ENCODE measurements at regions not wholly inside any gene's neighbourhood (a gene's known extent, or its start where the extent isn't known, plus 50 kb on each side); places are given as distances from the start of the nearest gene placed in this dataset.
"Not testable (repeated sequence)": the region's sequence is repeated elsewhere in the genome, so short reads cannot be mapped to it uniquely, and the experiment has no call there.

- H3K9me3 ChIP-seq (ENCODE audit: control insufficient read depth, insufficient read depth, low read length): no peaks in the 10 kb centered on the region
- H3K36me3 ChIP-seq (ENCODE audit: control insufficient read depth, insufficient read depth, low read length): no peaks in the 10 kb centered on the region
- H3K4me1 ChIP-seq (ENCODE audit: control insufficient read depth, insufficient read depth, low read length): no peaks in the 10 kb centered on the region
- H3K4me3 ChIP-seq (ENCODE audit: low read depth, low read length): no peak overlapping the region
- no peaks in the 10 kb centered on the region for H3K27me3 ChIP-seq (ENCODE audit: control insufficient read depth, insufficient read depth, low read length)
- H3K9ac ChIP-seq (ENCODE audit: low read depth, low read length): no peak overlapping the region
- H3K27ac ChIP-seq (ENCODE audit: low read depth, low read length): no peak overlapping the region
Observed at GRCh38 chr6:109875973-109876372, 102.1 kb upstream of the GPR6 start.

- Histone ChIP-seq H3K27me3 (ENCODE audit: control insufficient read depth, insufficient read depth, low read length) (no peaks in the 10 kb centered on the region), H3K9ac (ENCODE audit: low read depth, low read length) (no peak overlapping the region), H3K9me3 (ENCODE audit: control insufficient read depth, insufficient read depth, low read length) (peaks cover 4% of the 10 kb centered on the region; the same call in 1 of the 2 replicates), H3K36me3 (ENCODE audit: control insufficient read depth, insufficient read depth, low read length) (no peaks in the 10 kb centered on the region), H3K4me3 (ENCODE audit: low read depth, low read length) (no peak overlapping the region), H3K4me1 (ENCODE audit: control insufficient read depth, insufficient read depth, low read length) (no peaks in the 10 kb centered on the region), H3K27ac (ENCODE audit: low read depth, low read length) (no peak overlapping the region)
Observed at GRCh38 chr6:109877028-109878004, 100.8 kb upstream of the GPR6 start.

GRCh38 chr6:109878005-109878690 lies 100.0 kb upstream of the GPR6 start:
- not testable (repeated sequence) for H3K27me3 ChIP-seq (ENCODE audit: control insufficient read depth, insufficient read depth, low read length); H3K9ac ChIP-seq (ENCODE audit: low read depth, low read length); H3K36me3 ChIP-seq (ENCODE audit: control insufficient read depth, insufficient read depth, low read length); H3K4me3 ChIP-seq (ENCODE audit: low read depth, low read length); H3K27ac ChIP-seq (ENCODE audit: low read depth, low read length); H3K9me3 ChIP-seq (ENCODE audit: control insufficient read depth, insufficient read depth, low read length); H3K4me1 ChIP-seq (ENCODE audit: control insufficient read depth, insufficient read depth, low read length)

GRCh38 chr6:109879081-109879480 lies 99.0 kb upstream of the GPR6 start:
- H3K9ac ChIP-seq (ENCODE audit: low read depth, low read length): not testable (repeated sequence)

GRCh38 chr6:109879521-109879920 lies 98.6 kb upstream of the GPR6 start:
- no peak overlapping the region for H3K4me3 ChIP-seq (ENCODE audit: low read depth, low read length)
- H3K36me3 ChIP-seq (ENCODE audit: control insufficient read depth, insufficient read depth, low read length): no peaks in the 10 kb centered on the region
- H3K27ac ChIP-seq (ENCODE audit: low read depth, low read length): no peak overlapping the region
- H3K27me3 ChIP-seq (ENCODE audit: control insufficient read depth, insufficient read depth, low read length): no peaks in the 10 kb centered on the region
- peaks cover 4% of the 10 kb centered on the region; the same call in 1 of the 2 replicates for H3K9me3 ChIP-seq (ENCODE audit: control insufficient read depth, insufficient read depth, low read length)
- H3K9ac ChIP-seq (ENCODE audit: low read depth, low read length): no peak overlapping the region
- H3K4me1 ChIP-seq (ENCODE audit: control insufficient read depth, insufficient read depth, low read length): no peaks in the 10 kb centered on the region

More at GRCh38 chr6:109879081-109879480, 99.0 kb upstream of the GPR6 start:
- not testable (repeated sequence) for H3K27ac ChIP-seq (ENCODE audit: low read depth, low read length); H3K9me3 ChIP-seq (ENCODE audit: control insufficient read depth, insufficient read depth, low read length); H3K27me3 ChIP-seq (ENCODE audit: control insufficient read depth, insufficient read depth, low read length); H3K36me3 ChIP-seq (ENCODE audit: control insufficient read depth, insufficient read depth, low read length); H3K4me1 ChIP-seq (ENCODE audit: control insufficient read depth, insufficient read depth, low read length); H3K4me3 ChIP-seq (ENCODE audit: low read depth, low read length)

GRCh38 chr6:109881069-109881468 lies 97.0 kb upstream of the GPR6 start:
- not testable (repeated sequence) for H3K27me3 ChIP-seq (ENCODE audit: control insufficient read depth, insufficient read depth, low read length); H3K4me3 ChIP-seq (ENCODE audit: low read depth, low read length); H3K9ac ChIP-seq (ENCODE audit: low read depth, low read length); H3K27ac ChIP-seq (ENCODE audit: low read depth, low read length); H3K9me3 ChIP-seq (ENCODE audit: control insufficient read depth, insufficient read depth, low read length); H3K4me1 ChIP-seq (ENCODE audit: control insufficient read depth, insufficient read depth, low read length); H3K36me3 ChIP-seq (ENCODE audit: control insufficient read depth, insufficient read depth, low read length)

- H3K27ac ChIP-seq (ENCODE audit: low read depth, low read length); H3K27me3 ChIP-seq (ENCODE audit: control insufficient read depth, insufficient read depth, low read length); H3K4me3 ChIP-seq (ENCODE audit: low read depth, low read length); H3K4me1 ChIP-seq (ENCODE audit: control insufficient read depth, insufficient read depth, low read length); H3K36me3 ChIP-seq (ENCODE audit: control insufficient read depth, insufficient read depth, low read length); H3K9ac ChIP-seq (ENCODE audit: low read depth, low read length); H3K9me3 ChIP-seq (ENCODE audit: control insufficient read depth, insufficient read depth, low read length): not testable (repeated sequence)
Observed at GRCh38 chr6:109881953-109882490, 96.1 kb upstream of the GPR6 start.

- Histone ChIP-seq H3K27ac (ENCODE audit: low read depth, low read length) (no peak overlapping the region), H3K9ac (ENCODE audit: low read depth, low read length) (no peak overlapping the region), H3K36me3 (ENCODE audit: control insufficient read depth, insufficient read depth, low read length) (no peaks in the 10 kb centered on the region), H3K4me3 (ENCODE audit: low read depth, low read length) (no peak overlapping the region), H3K9me3 (ENCODE audit: control insufficient read depth, insufficient read depth, low read length) (peaks cover 22% of the 10 kb centered on the region), H3K27me3 (ENCODE audit: control insufficient read depth, insufficient read depth, low read length) (no peaks in the 10 kb centered on the region), H3K4me1 (ENCODE audit: control insufficient read depth, insufficient read depth, low read length) (0 out of 2 replicates have a peak, but pooled peaks cover 12% of the 10 kb centered on the region)
Observed at GRCh38 chr6:109891924-109892323, 86.2 kb upstream of the GPR6 start.

- no peaks in the 10 kb centered on the region for H3K36me3 ChIP-seq (ENCODE audit: control insufficient read depth, insufficient read depth, low read length)
- H3K27ac ChIP-seq (ENCODE audit: low read depth, low read length): peak overlapping the region; percentile 72
- 0 out of 2 replicates have a peak, but pooled peaks cover 12% of the 10 kb centered on the region for H3K4me1 ChIP-seq (ENCODE audit: control insufficient read depth, insufficient read depth, low read length)
- H3K9me3 ChIP-seq (ENCODE audit: control insufficient read depth, insufficient read depth, low read length): peaks cover 22% of the 10 kb centered on the region
- H3K27me3 ChIP-seq (ENCODE audit: control insufficient read depth, insufficient read depth, low read length): no peaks in the 10 kb centered on the region
- H3K9ac ChIP-seq (ENCODE audit: low read depth, low read length): no peak overlapping the region
- H3K4me3 ChIP-seq (ENCODE audit: low read depth, low read length): peak overlapping the region; percentile 21; the same call in 1 of the 2 replicates
Observed at GRCh38 chr6:109892451-109893435, 85.4 kb upstream of the GPR6 start.

GRCh38 chr6:109893606-109894005 lies 84.5 kb upstream of the GPR6 start:
- Histone ChIP-seq H3K27ac (ENCODE audit: low read depth, low read length) (peak overlapping the region; percentile 72), H3K4me1 (ENCODE audit: control insufficient read depth, insufficient read depth, low read length) (0 out of 2 replicates have a peak, but pooled peaks cover 12% of the 10 kb centered on the region)

More at GRCh38 chr6:109893606-109894005, 84.5 kb upstream of the GPR6 start:
- Histone ChIP-seq H3K36me3 (ENCODE audit: control insufficient read depth, insufficient read depth, low read length) (no peaks in the 10 kb centered on the region), H3K9me3 (ENCODE audit: control insufficient read depth, insufficient read depth, low read length) (peaks cover 22% of the 10 kb centered on the region), H3K4me3 (ENCODE audit: low read depth, low read length) (peak overlapping the region; percentile 21; the same call in 1 of the 2 replicates), H3K27me3 (ENCODE audit: control insufficient read depth, insufficient read depth, low read length) (no peaks in the 10 kb centered on the region), H3K9ac (ENCODE audit: low read depth, low read length) (no peak overlapping the region)

Data from HUES48 (cell line).